Osteocyte (in vitro differentiated cells): ENCODE measurements at regions not wholly inside any gene's neighbourhood (a gene's known extent, or its start where the extent isn't known, plus 50 kb on each side); places are given as distances from the start of the nearest gene placed in this dataset.
"Not testable (repeated sequence)": the region's sequence is repeated elsewhere in the genome, so short reads cannot be mapped to it uniquely, and the experiment has no call there.

Experiments used
- DNase-seq: peaks from one replicate; pipeline ENCODE4 v3.0.0; 2021; ENCODE audit warnings: mixed read lengths; ENCODE audit not compliant: unreplicated experiment; ENCODE audit errors: extremely low spot score
- H3K27ac Mint-ChIP-seq: one replicate; pipeline ENCODE4 v1.8.0; 2021; ENCODE audit warnings: mild to moderate bottlenecking, mixed read lengths; ENCODE audit not compliant: unreplicated experiment
- H3K27me3 Mint-ChIP-seq: one replicate; pipeline ENCODE4 v1.8.0; 2021; ENCODE audit warnings: mixed read lengths; ENCODE audit not compliant: unreplicated experiment
- H3K36me3 Mint-ChIP-seq: one replicate; pipeline ENCODE4 v1.8.0; 2021; ENCODE audit warnings: mixed read lengths; ENCODE audit not compliant: unreplicated experiment
- H3K4me1 Mint-ChIP-seq: one replicate; pipeline ENCODE4 v1.8.0; 2021; ENCODE audit warnings: mixed read lengths; ENCODE audit not compliant: unreplicated experiment
- H3K4me3 Mint-ChIP-seq: one replicate; pipeline ENCODE4 v1.8.0; 2021; ENCODE audit warnings: mild to moderate bottlenecking, moderate library complexity, mixed read lengths; ENCODE audit not compliant: unreplicated experiment
- H3K9me3 Mint-ChIP-seq: one replicate; pipeline ENCODE4 v1.8.0; 2021; ENCODE audit warnings: mixed read lengths; ENCODE audit not compliant: unreplicated experiment
- CTCF ChIP-seq: fragments of 200-600 bp; sonication (generic); IDR thresholded peaks from 2 replicates; pipeline ENCODE4 v1.5.0; 2021; ENCODE audit warnings: antibody characterized with exemption, mild to moderate bottlenecking, moderate library complexity

GRCh38 chr3:106522397-106522796 lies 653.6 kb upstream of the CBLB start:
- Mint-ChIP-seq H3K9me3 (peaks cover 9% of the 10 kb centered on the region), H3K27me3 (no peaks in the 10 kb centered on the region), H3K4me3 (no peak overlapping the region), H3K4me1 (peaks cover 15% of the 10 kb centered on the region), H3K36me3 (peaks cover 6% of the 10 kb centered on the region), H3K27ac (no peak overlapping the region)
- no peak for DNase-seq
- no peak for TF ChIP-seq CTCF

GRCh38 chr3:106528932-106529331 lies 660.1 kb upstream of the CBLB start:
- Mint-ChIP-seq H3K36me3 (peaks cover 6% of the 10 kb centered on the region), H3K4me1 (no peaks in the 10 kb centered on the region), H3K27ac (no peak overlapping the region), H3K9me3 (peaks cover 9% of the 10 kb centered on the region), H3K27me3 (no peaks in the 10 kb centered on the region), H3K4me3 (no peak overlapping the region)
- no peak for DNase-seq
- no peak for TF ChIP-seq CTCF

- DNase-seq: no peak
- Mint-ChIP-seq H3K4me1 (no peaks in the 10 kb centered on the region), H3K36me3 (peaks cover 6% of the 10 kb centered on the region), H3K4me3 (no peak overlapping the region), H3K9me3 (peaks cover 12% of the 10 kb centered on the region), H3K27me3 (no peaks in the 10 kb centered on the region), H3K27ac (no peak overlapping the region)
- TF ChIP-seq CTCF: no peak
Observed at GRCh38 chr3:106529738-106530137, 660.9 kb upstream of the CBLB start.

GRCh38 chr3:106530367-106530766 lies 661.6 kb upstream of the CBLB start:
- Mint-ChIP-seq H3K27ac (no peak overlapping the region), H3K9me3 (peaks cover 16% of the 10 kb centered on the region), H3K36me3 (peaks cover 6% of the 10 kb centered on the region), H3K27me3 (no peaks in the 10 kb centered on the region), H3K4me3 (no peak overlapping the region), H3K4me1 (no peaks in the 10 kb centered on the region)
- TF ChIP-seq CTCF: no peak
- no peak for DNase-seq

- not testable (repeated sequence) for H3K27ac Mint-ChIP-seq, H3K36me3 Mint-ChIP-seq, H3K27me3 Mint-ChIP-seq, DNase-seq, H3K4me1 Mint-ChIP-seq, H3K4me3 Mint-ChIP-seq
- H3K9me3 Mint-ChIP-seq: peaks cover 23% of the 10 kb centered on the region
Observed at GRCh38 chr3:106531771-106532329, 663.0 kb upstream of the CBLB start.
